ENCODE measurements at regions not wholly inside any gene's neighbourhood (a gene's known extent, or its start where the extent isn't known, plus 50 kb on each side); places are given as distances from the start of the nearest gene placed in this dataset.
"Not testable (repeated sequence)": the region's sequence is repeated elsewhere in the genome, so short reads cannot be mapped to it uniquely, and the experiment has no call there.

- not testable (repeated sequence) for DNase-seq
Observed at GRCh38 chr5:62242000-62242399, 64.0 kb upstream of the KIF2A start.

- DNase-seq, result not testable (repeated sequence)
Observed at GRCh38 chr5:62243046-62243445, 63.0 kb upstream of the KIF2A start.

- DNase-seq, result not testable (repeated sequence)
Observed at GRCh38 chr5:62248192-62248591, 57.8 kb upstream of the KIF2A start.

GRCh38 chr5:62250085-62250484 is 55.9 kb upstream of the KIF2A start:
- DNase-seq, result not testable (repeated sequence)

- not testable (repeated sequence) for DNase-seq
Observed at GRCh38 chr5:62250919-62251318, 55.1 kb upstream of the KIF2A start.

GRCh38 chr5:62252519-62252918 is 53.5 kb upstream of the KIF2A start:
- not testable (repeated sequence) for DNase-seq

GRCh38 chr5:62255551-62255950 is 50.5 kb upstream of the KIF2A start:
- DNase-seq, result not testable (repeated sequence)

GRCh38 chr5:62256161-62257019 is 49.6 kb upstream of the KIF2A start:
- no peak for DNase-seq
